HEK293T (cell line): ENCODE measurements at regions not wholly inside any gene's neighbourhood (a gene's known extent, or its start where the extent isn't known, plus 50 kb on each side); places are given as distances from the start of the nearest gene placed in this dataset.

ENCODE experiments used
- ARNT ChIP-seq: fragments of 450-650 bp; IDR thresholded peaks from 2 replicates; pipeline ENCODE4 v1.6.1; 2017; ENCODE audit warnings: mild to moderate bottlenecking
- BHLHE40 ChIP-seq: fragments of 450-650 bp; IDR thresholded peaks from 2 replicates; pipeline ENCODE4 v1.6.1; 2016; ENCODE audit warnings: mild to moderate bottlenecking, moderate library complexity, borderline replicate concordance
- ELF4 ChIP-seq: fragments of 450-650 bp; IDR thresholded peaks from 2 replicates; pipeline ENCODE4 v1.6.1; 2017; ENCODE audit warnings: antibody characterized with exemption
- FOXA1 ChIP-seq: fragments of 450-650 bp; IDR thresholded peaks from 2 replicates; pipeline ENCODE4 v1.6.1; 2016; ENCODE audit warnings: mild to moderate bottlenecking
- FOXK2 ChIP-seq: fragments of 450-650 bp; IDR thresholded peaks from 2 replicates; pipeline ENCODE4 v1.6.1; 2016; ENCODE audit warnings: mild to moderate bottlenecking
- FOXM1 ChIP-seq: fragments of 450-650 bp; IDR thresholded peaks from 2 replicates; pipeline ENCODE4 v1.6.1; 2017; ENCODE audit warnings: mild to moderate bottlenecking, borderline replicate concordance
- L3MBTL2 ChIP-seq: fragments of 450-650 bp; conservative IDR thresholded peaks from 2 replicates; pipeline ENCODE4 v1.6.1; 2016; ENCODE audit warnings: mild to moderate bottlenecking
- LEF1 ChIP-seq: fragments of 450-650 bp; IDR thresholded peaks from 2 replicates; pipeline ENCODE4 v1.6.1; 2017; ENCODE audit warnings: mild to moderate bottlenecking, borderline replicate concordance
- SP1 ChIP-seq: fragments of 450-650 bp; IDR thresholded peaks from 2 replicates; pipeline ENCODE4 v1.6.1; 2017
- TARDBP ChIP-seq: fragments of 450-650 bp; IDR thresholded peaks from 2 replicates; pipeline ENCODE4 v1.6.1; 2016
- ZNF384 ChIP-seq: fragments of 450-650 bp; IDR thresholded peaks from 2 replicates; pipeline ENCODE4 v1.6.1; 2016

DNA sequence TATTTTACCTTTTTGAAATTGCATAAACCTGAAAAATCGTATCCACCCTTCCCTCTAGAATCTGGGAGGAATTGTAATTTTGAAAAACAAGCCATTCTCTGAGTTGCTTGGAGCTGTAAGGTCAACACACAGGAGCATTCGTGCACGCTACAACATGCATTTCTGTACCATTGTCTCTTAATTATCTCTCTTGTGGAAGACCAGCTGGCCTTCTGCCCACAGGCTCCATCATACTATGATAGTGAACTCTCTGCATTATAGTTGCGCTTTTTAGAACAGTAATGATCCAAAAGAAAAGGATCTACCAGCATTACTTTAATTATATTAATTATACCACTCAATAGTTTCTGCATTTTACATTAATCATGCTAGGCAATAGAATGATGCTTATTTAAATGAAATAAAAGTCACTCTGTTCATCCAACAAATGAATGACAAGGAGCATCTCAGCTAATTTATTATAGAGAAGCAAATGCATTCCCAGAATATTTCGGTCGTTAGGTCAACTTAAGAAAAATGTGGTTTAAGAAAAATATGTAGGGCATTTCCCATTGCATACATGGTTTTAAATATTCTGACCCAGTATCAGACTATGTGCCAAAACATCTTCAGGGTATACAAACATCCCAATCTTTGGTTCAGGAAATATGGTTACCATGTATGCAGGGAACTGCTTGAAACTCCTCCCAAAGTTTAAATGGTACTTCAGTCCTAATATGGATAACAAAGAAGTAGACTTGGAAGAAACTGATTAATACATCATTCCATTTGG is 263.5 kb downstream of the TFAP2A start:
- no peak for TF ChIP-seq TARDBP
- TF ChIP-seq L3MBTL2, result no peak
- no peak for TF ChIP-seq ZNF384
- no peak for TF ChIP-seq BHLHE40
- no peak for TF ChIP-seq FOXK2
- TF ChIP-seq ELF4, result no peak
- no peak for TF ChIP-seq ARNT
- TF ChIP-seq SP1, result no peak
- TF ChIP-seq FOXA1, result no peak
- no peak for TF ChIP-seq LEF1
- no peak for TF ChIP-seq FOXM1
